Lower leg skin (tissue), 4 donors: ENCODE measurements at regions not wholly inside any gene's neighbourhood (a gene's known extent, or its start where the extent isn't known, plus 50 kb on each side); places are given as distances from the start of the nearest gene placed in this dataset.

Source experiments
- DNase-seq, 2 donors: peaks; one replicate each; pipeline ENCODE4 v3.0.0-alpha.2; 2019; ENCODE audit warnings: low spot score in 2 of 2
- H3K4me3 ChIP-seq: fragments of 200-600 bp; sonication (generic); 2 replicates; pipeline ENCODE4 v1.5.1; 2017; ENCODE audit warnings: mild to moderate bottlenecking, low read depth; ENCODE audit not compliant: poor library complexity, severe bottlenecking
- POLR2A ChIP-seq, 2 donors: fragments of 450-650 bp; IDR thresholded peaks; one replicate each; pipeline ENCODE4 v1.6.1; 2016 to 2017; ENCODE audit warnings: antibody characterized with exemption in 2 of 2, mild to moderate bottlenecking in 1 of 2, moderate library complexity in 1 of 2
- WGBS, 2 donors: methylation state at CpG; one replicate each; pipeline ENCODE4 v1.1.5; 2018; 5-methylcytosine and 5-hydroxymethylcytosine counted together
- intact Hi-C: fragments of 100-400 bp; cut with DNase I; formaldehyde crosslinking; loops from one replicate; pipeline ENCODE4 v1.15.0; 2023; ENCODE audit warnings: low total_unique reads
- TF ChIP-seq, protein P1 (sequence below), 3 donors: fragments of 450-650 bp; IDR thresholded peaks; one replicate each; pipeline ENCODE4 v1.5.1; 2016; ENCODE audit warnings: antibody characterized with exemption in 3 of 3, mild to moderate bottlenecking in 3 of 3, moderate library complexity in 2 of 3

DNA sequence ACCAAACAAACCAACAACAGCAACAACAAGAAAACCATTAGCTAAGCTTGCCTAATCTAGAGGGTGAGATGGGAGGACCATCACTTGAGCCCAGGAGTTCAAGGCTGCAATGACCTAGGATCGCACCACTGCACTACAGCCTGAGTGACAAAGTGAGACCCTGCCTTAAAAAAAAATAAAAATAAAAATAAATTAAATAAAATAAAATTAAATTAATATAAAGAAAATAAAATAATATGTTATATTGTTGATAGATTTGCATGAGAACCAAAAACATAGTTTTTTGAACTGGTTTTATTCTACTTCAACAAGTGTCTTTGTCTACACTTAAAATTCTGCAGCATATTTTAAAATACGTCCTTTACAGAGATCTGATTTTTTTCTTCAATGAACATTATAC is 2683.1 kb downstream of the ARAP2 start:
- 79 to 84% methylated on average over 2 of the region's 2 CpGs for whole genome bisulfite sequencing, 2 donors
- no peak for TF ChIP-seq POLR2A (IDR thresholded peaks at IDR 0.05)
- TF ChIP-seq, protein P1, sequence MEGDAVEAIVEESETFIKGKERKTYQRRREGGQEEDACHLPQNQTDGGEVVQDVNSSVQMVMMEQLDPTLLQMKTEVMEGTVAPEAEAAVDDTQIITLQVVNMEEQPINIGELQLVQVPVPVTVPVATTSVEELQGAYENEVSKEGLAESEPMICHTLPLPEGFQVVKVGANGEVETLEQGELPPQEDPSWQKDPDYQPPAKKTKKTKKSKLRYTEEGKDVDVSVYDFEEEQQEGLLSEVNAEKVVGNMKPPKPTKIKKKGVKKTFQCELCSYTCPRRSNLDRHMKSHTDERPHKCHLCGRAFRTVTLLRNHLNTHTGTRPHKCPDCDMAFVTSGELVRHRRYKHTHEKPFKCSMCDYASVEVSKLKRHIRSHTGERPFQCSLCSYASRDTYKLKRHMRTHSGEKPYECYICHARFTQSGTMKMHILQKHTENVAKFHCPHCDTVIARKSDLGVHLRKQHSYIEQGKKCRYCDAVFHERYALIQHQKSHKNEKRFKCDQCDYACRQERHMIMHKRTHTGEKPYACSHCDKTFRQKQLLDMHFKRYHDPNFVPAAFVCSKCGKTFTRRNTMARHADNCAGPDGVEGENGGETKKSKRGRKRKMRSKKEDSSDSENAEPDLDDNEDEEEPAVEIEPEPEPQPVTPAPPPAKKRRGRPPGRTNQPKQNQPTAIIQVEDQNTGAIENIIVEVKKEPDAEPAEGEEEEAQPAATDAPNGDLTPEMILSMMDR (IDR thresholded peaks at IDR 0.05) = no peak
- no peak overlapping the region for H3K4me3 ChIP-seq
- DNase-seq = no peak
- intact Hi-C loops = no loop called here

DNA sequence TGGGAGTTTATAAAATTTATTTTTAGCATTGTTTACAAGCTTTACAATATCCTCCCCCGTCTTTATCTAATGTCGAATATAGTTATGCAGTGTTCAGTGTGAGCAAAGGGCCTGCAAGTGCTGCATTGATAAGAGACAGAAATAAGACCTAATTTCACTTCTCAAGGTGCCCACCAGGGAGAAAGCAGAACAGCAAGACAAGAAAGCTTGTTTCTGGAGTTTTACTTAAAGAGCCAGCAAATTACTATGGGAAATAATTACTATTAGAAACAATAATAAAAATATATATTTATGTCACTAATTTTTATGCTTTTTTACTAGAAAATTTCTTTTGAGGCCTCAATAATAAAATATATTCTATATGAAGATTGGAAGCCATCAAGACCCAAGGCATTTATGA is 2677.7 kb downstream of the ARAP2 start:
- no peak overlapping the region for H3K4me3 ChIP-seq
- no peak for DNase-seq
- no peak for TF ChIP-seq POLR2A (IDR thresholded peaks at IDR 0.05)
- TF ChIP-seq, protein P1 (IDR thresholded peaks at IDR 0.05) = no peak
- 92 to 93% methylated on average over 2 of the region's 2 CpGs for WGBS, 2 donors
- intact Hi-C loops = no loop called here

DNA sequence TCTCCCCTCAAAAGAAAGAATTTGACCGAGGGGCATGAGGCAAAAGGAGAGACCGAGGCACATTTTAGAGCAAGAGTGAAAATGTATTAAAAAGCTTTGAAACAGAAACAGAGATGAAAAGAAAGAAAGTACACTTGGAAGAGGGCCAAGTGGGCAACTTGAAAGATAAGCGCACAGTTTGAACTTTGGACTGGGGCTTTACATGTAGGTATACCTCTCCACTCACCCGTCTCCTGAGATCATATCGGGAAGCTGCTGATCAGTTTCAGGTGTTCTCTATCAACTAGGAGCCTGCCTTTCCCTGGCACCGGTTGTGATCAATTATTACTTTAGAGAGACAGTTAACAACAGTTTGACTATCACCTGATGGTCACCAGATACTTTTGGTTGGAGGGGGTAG is 2666.5 kb downstream of the ARAP2 start:
- DNase-seq = no peak
- no peak for TF ChIP-seq POLR2A (IDR thresholded peaks at IDR 0.05)
- TF ChIP-seq, protein P1 (IDR thresholded peaks at IDR 0.05) = no peak
- H3K4me3 ChIP-seq = no peak overlapping the region
- intact Hi-C loops = no loop called here
- WGBS, 2 donors = 87 to 88% methylated on average over 6 of the region's 6 CpGs

DNA sequence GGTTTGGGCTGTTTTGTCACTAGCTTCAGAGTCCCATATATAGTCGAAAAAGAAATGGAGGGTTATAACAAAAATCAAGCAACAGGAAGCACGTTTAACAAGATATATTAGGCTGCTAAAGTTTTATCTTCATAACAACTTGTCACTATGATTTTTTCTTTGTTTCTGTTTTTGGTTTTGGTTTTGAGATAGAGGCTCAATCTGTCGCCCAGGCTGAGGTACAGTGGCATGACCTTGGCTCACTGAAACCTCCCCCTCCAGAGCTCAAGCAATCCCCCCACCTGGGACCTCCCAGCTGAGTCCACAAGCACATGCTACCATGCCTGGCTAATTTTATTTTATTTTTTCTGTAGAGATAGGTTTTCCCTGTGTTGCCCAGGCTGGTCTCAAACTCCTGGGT is 2664.4 kb downstream of the ARAP2 start:
- intact Hi-C loops = no loop called here
- no peak for TF ChIP-seq POLR2A (IDR thresholded peaks at IDR 0.05)
- TF ChIP-seq, protein P1 (IDR thresholded peaks at IDR 0.05) = no peak
- no peak for DNase-seq
- WGBS, 2 donors = 66 to 74% methylated on average over 3 of the region's 3 CpGs
- no peak overlapping the region for H3K4me3 ChIP-seq

DNA sequence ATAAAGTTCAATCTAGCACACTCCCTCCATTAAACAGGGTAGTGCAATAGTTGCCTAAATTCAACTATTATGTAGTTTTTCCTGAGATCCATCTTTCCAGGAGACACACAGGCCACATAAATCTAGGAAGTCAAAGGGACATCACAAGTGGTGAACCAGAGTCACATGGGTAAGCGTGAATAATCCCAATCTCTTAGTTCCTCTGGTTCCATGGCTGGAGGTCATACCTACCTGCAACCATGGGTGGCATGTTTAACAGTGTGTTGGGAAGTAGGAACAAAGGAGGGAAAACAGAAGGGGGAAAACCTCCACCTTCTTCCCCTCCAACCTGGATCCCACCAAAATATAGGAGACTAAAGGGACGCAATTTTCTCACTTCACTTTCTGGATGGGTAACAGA is 2651.6 kb downstream of the ARAP2 start:
- 91 to 94% methylated on average over 2 of the region's 2 CpGs for WGBS, 2 donors
- intact Hi-C loops = no loop called here
- H3K4me3 ChIP-seq = no peak overlapping the region
- DNase-seq = no peak
- TF ChIP-seq, protein P1 (IDR thresholded peaks at IDR 0.05) = no peak
- no peak for TF ChIP-seq POLR2A (IDR thresholded peaks at IDR 0.05)

DNA sequence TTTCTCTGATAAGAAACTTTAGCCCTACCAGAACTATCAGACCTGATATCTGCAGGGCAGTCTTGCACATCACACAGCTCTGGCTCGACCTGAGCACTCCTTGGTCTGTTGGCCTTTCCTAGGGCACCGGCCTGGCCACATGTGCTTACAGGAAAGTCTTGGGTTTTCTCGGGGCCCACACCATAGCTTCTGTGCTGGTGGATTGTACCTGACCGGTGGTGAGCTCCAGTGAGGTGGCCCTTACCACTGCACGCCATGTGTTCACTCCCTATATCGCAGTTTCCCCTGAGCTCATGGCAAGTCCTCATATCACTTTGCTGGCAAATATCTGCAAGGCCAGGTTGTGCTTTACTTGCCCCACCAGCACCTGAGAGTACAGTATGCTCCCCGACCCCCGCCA is 2637.4 kb downstream of the ARAP2 start:
- no peak for DNase-seq
- WGBS, 2 donors = 83 to 86% methylated on average over 6 to 8 of the region's 8 CpGs
- H3K4me3 ChIP-seq = no peak overlapping the region
- TF ChIP-seq, protein P1 (IDR thresholded peaks at IDR 0.05) = no peak
- no peak for TF ChIP-seq POLR2A (IDR thresholded peaks at IDR 0.05)
- intact Hi-C loops = no loop called here
